GM13977 (cell line): ENCODE measurements at regions not wholly inside any gene's neighbourhood (a gene's known extent, or its start where the extent isn't known, plus 50 kb on each side); places are given as distances from the start of the nearest gene placed in this dataset.

Experiments used
- DNase-seq: peaks from one replicate; pipeline ENCODE4 v3.0.0; 2012; ENCODE audit warnings: low spot score
- CTCF ChIP-seq: IDR thresholded peaks from 2 replicates; pipeline ENCODE4 v1.5.1; 2012; ENCODE audit warnings: mild to moderate bottlenecking, control low read depth; ENCODE audit not compliant: insufficient read depth; ENCODE audit errors: extremely low read depth, missing control alignments
- in situ Hi-C: fragments of 300-500 bp; cut with MboI; formaldehyde crosslinking; loops from one replicate; pipeline ENCODE4 v1.12.0; 2022; ENCODE audit warnings: low sequenced_read_pairs, low pct_unique_long_range_greater_than_20kb, mixed read lengths, inconsistent platforms; ENCODE audit not compliant: unreplicated experiment

GRCh38 chr4:30462445-30463090 is 257.6 kb upstream of the PCDH7 start:
- TF ChIP-seq CTCF, result no peak

GRCh38 chr4:30471861-30472260 is 248.3 kb upstream of the PCDH7 start:
- no peak for TF ChIP-seq CTCF
- no peak for DNase-seq
- in situ Hi-C loops, result no loop called here

More at GRCh38 chr4:30462445-30463090, 257.6 kb upstream of the PCDH7 start:
- DNase-seq, result no peak
- in situ Hi-C loops, result no loop called here

- DNase-seq, result no peak
- in situ Hi-C loops, result no loop called here
- TF ChIP-seq CTCF, result no peak
These were observed 246.9 kb upstream of the PCDH7 start for GRCh38 chr4:30473225-30473624.

- DNase-seq, result no peak
- TF ChIP-seq CTCF, result no peak
- in situ Hi-C loops, result no loop called here
These were observed 224.9 kb upstream of the PCDH7 start for GRCh38 chr4:30495251-30495650.

GRCh38 chr4:30495651-30496310 is 224.4 kb upstream of the PCDH7 start:
- TF ChIP-seq CTCF, result no peak
- no peak for DNase-seq
- in situ Hi-C loops, result no loop called here

GRCh38 chr4:30511751-30512150 is 208.4 kb upstream of the PCDH7 start:
- no peak for DNase-seq
- in situ Hi-C loops, result no loop called here
- no peak for TF ChIP-seq CTCF

GRCh38 chr4:30518211-30518610 is 202.0 kb upstream of the PCDH7 start:
- DNase-seq, result no peak
- no peak for TF ChIP-seq CTCF
- in situ Hi-C loops, result no loop called here
